ENCODE measurements at regions not wholly inside any gene's neighbourhood (a gene's known extent, or its start where the extent isn't known, plus 50 kb on each side); places are given as distances from the start of the nearest gene placed in this dataset.

GRCh38 chr7:40966693-40967092, 736.2 kb downstream of the INHBA start:
- no peak for DNase-seq

GRCh38 chr7:40965774-40966173, 737.1 kb downstream of the INHBA start:
- DNase-seq: no peak

- no peak for DNase-seq
Observed at GRCh38 chr7:40965016-40965415, 737.9 kb downstream of the INHBA start.

- DNase-seq: no peak
Observed at GRCh38 chr7:40964610-40965009, 738.3 kb downstream of the INHBA start.

GRCh38 chr7:40959955-40960354, 742.9 kb downstream of the INHBA start:
- DNase-seq: no peak

GRCh38 chr7:40948239-40948638, 754.7 kb downstream of the INHBA start:
- DNase-seq: no peak

GRCh38 chr7:40947566-40947965, 755.3 kb downstream of the INHBA start:
- DNase-seq: no peak

- no peak for DNase-seq
Observed at GRCh38 chr7:40946549-40946948, 756.3 kb downstream of the INHBA start.

GRCh38 chr7:40945788-40946187, 757.1 kb downstream of the INHBA start:
- DNase-seq: no peak

- DNase-seq: no peak
Observed at GRCh38 chr7:40944981-40945585, 757.8 kb downstream of the INHBA start.

GRCh38 chr7:40937879-40938278, 765.0 kb downstream of the INHBA start:
- DNase-seq: peak; percentile 13

GRCh38 chr7:40935435-40935834, 767.5 kb downstream of the INHBA start:
- no peak for DNase-seq

- DNase-seq: no peak
Observed at GRCh38 chr7:40923626-40924025, 779.3 kb downstream of the INHBA start.

- no peak for DNase-seq
Observed at GRCh38 chr7:40922316-40922670, 780.6 kb downstream of the INHBA start.

- no peak for DNase-seq
Observed at GRCh38 chr7:40921589-40922315, 781.1 kb downstream of the INHBA start.

GRCh38 chr7:40918701-40919271, 784.0 kb downstream of the SUGCT start:
- no peak for DNase-seq

GRCh38 chr7:40916813-40917212, 782.0 kb downstream of the SUGCT start:
- DNase-seq: no peak

GRCh38 chr7:40915071-40915470, 780.3 kb downstream of the SUGCT start:
- no peak for DNase-seq
